ENCODE measurements at regions not wholly inside any gene's neighbourhood (a gene's known extent, or its start where the extent isn't known, plus 50 kb on each side); places are given as distances from the start of the nearest gene placed in this dataset.

- Histone ChIP-seq H3K4me2 (ENCODE audit: insufficient read depth, insufficient read length, low read length) (no peak overlapping the region), H3T11ph (ENCODE audit: low read length) (no peak overlapping the region), H2BK20ac (ENCODE audit: low read depth, low read length, poor library complexity, severe bottlenecking) (no peak overlapping the region), H2BK12ac (ENCODE audit: insufficient read length, low read depth, low read length) (no peak overlapping the region), H3K4me1 (ENCODE audit: insufficient read depth, low read length) (no peaks in the 10 kb centered on the region; the same call in 1 of the 2 replicates), H4K20me1 (ENCODE audit: control insufficient read depth, insufficient read depth, insufficient read length) (no peaks in the 10 kb centered on the region), H3K56ac (ENCODE audit: insufficient read length, low read depth, low read length) (no peak overlapping the region), H3K79me1 (ENCODE audit: insufficient read depth, low read depth, low read length, poor library complexity, severe bottlenecking) (no peaks in the 10 kb centered on the region), H3K9ac (ENCODE audit: extremely low read depth, insufficient read length, low read length) (no peak overlapping the region), H4K91ac (ENCODE audit: insufficient read length, low read depth, low read length) (no peak overlapping the region), H3K9me3 (ENCODE audit: control insufficient read depth, low read depth, low read length) (no peaks in the 10 kb centered on the region), H3K4ac (ENCODE audit: low read depth, low read length) (no peak overlapping the region), H2BK15ac (ENCODE audit: low read depth, low read length) (no peak overlapping the region), H4K8ac (replicated peaks; ENCODE audit: insufficient read length, low read depth, low read length) (no peak overlapping the region), H2AFZ (ENCODE audit: low read length) (no peak overlapping the region), H3K18ac (ENCODE audit: insufficient read length, low read depth, low read length) (no peak overlapping the region), H3K23me2 (ENCODE audit: insufficient read length, low read depth, low read length, poor library complexity, severe bottlenecking) (no peaks in the 10 kb centered on the region), H3K23ac (ENCODE audit: insufficient read length, low read depth, low read length) (no peak overlapping the region), H4K5ac (ENCODE audit: insufficient read length, low read depth, low read length) (no peak overlapping the region), H2BK5ac (ENCODE audit: insufficient read length, low read length) (no peak overlapping the region), H3K27me3 (ENCODE audit: insufficient read depth, low read length) (no peaks in the 10 kb centered on the region), H3K27ac (ENCODE audit: insufficient read length, low read depth, low read length) (no peak overlapping the region), H2AK5ac (ENCODE audit: insufficient read length, low read length) (no peak overlapping the region), H3K79me2 (ENCODE audit: insufficient read depth, low read length) (no peaks in the 10 kb centered on the region), H3K14ac (ENCODE audit: insufficient read depth, low read length) (no peak overlapping the region; the same call in 1 of the 2 replicates), H2BK120ac (ENCODE audit: low read depth, low read length, poor library complexity, severe bottlenecking) (no peak overlapping the region)
- no peaks in the 10 kb centered on the region for H3K9me3 Mint-ChIP-seq
- H3K27me3 Mint-ChIP-seq (ENCODE audit: low read depth) = peaks cover 3% of the 10 kb centered on the region
- H3K27ac Mint-ChIP-seq = peak overlapping the region in 2 of 3 experiments; percentile 53 to 82; a peak in 3 of 7 replicates
- no CpG with 5 or more reads among the region's 13 CpGs for WGBS (ENCODE audit: extremely low coverage, insufficient read length, low lambda C conversion rate)
- H3K4me1 Mint-ChIP-seq = peaks cover 21 to 29% of the 10 kb centered on the region in 2 experiments
- DNase-seq = peak; percentile 24
- no peak overlapping the region for H3K4me3 Mint-ChIP-seq
- no peak for TF ChIP-seq CTCF (conservative IDR thresholded peaks at IDR 0.05)
- H3K36me3 Mint-ChIP-seq (ENCODE audit: insufficient read depth in 1 of 3, low read depth in 3 of 3) = no peaks in the 10 kb centered on the region
Observed at GRCh38 chr17:5819921-5820685, 235.8 kb upstream of the NLRP1 start.
